ENCODE measurements at regions not wholly inside any gene's neighbourhood (a gene's known extent, or its start where the extent isn't known, plus 50 kb on each side); places are given as distances from the start of the nearest gene placed in this dataset.

DNA sequence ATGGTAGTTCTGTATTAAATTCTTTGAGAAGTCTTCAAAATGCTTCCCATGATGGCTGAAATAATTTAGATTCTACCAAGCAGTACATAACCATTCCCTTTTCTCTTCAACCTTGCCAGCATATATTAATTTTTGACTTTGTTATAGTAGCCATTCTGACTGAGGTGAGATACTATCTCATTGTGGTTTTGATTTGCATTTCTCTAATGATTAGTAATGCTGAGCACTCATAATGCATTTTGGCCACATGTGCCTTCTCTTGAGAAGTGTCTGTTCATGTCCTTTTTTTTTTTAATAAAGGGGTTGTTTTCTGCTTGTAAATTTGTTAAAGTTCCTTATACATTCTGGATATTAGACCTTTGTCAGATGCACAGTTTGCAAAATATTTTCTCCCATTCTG lies 173.9 kb downstream of the CALCRL start:
- H4K8ac ChIP-seq (ENCODE audit: low read length) = no peak overlapping the region
- no peaks in the 10 kb centered on the region for H3K9me3 ChIP-seq (ENCODE audit: control insufficient read depth, low read length)
- H3K14ac ChIP-seq (ENCODE audit: low read length in 2 of 2) = no peak overlapping the region
- no peak overlapping the region for H3K27ac ChIP-seq (ENCODE audit: low read length, poor library complexity, severe bottlenecking)
- no peak overlapping the region for H2BK15ac ChIP-seq (ENCODE audit: low read depth, poor library complexity, severe bottlenecking)
- no peak overlapping the region for H2BK120ac ChIP-seq (ENCODE audit: low read depth, low read length)
- H3K23ac ChIP-seq (ENCODE audit: low read length in 2 of 2) = no peak overlapping the region
- no peak overlapping the region for H3K4me3 ChIP-seq (ENCODE audit: insufficient read depth in 1 of 2, low read depth in 1 of 2, low read length in 2 of 2)
- H3K4me1 ChIP-seq (ENCODE audit: control insufficient read depth, insufficient read depth, low read depth, low read length) = no peaks in the 10 kb centered on the region
- no peak overlapping the region for H2BK5ac ChIP-seq (ENCODE audit: low read depth, low read length, poor library complexity, severe bottlenecking)
- no peak overlapping the region for H4K91ac ChIP-seq (ENCODE audit: low read length)
- no peaks in the 10 kb centered on the region for H3K27me3 ChIP-seq (ENCODE audit: control insufficient read depth in 1 of 2, insufficient read depth in 1 of 2, low read length in 2 of 2)
- no peak overlapping the region for H2BK12ac ChIP-seq (ENCODE audit: low read length in 2 of 2)
- H3K4me2 ChIP-seq (ENCODE audit: low read length, poor library complexity, severe bottlenecking) = no peak overlapping the region
- H2AK5ac ChIP-seq (ENCODE audit: low read length, severe bottlenecking) = no peak overlapping the region
- H3K36me3 ChIP-seq (ENCODE audit: control insufficient read depth in 1 of 2, insufficient read depth in 2 of 2, low read depth in 1 of 2, low read length in 2 of 2) = no peaks in the 10 kb centered on the region
- H3K79me1 ChIP-seq (replicated peaks; ENCODE audit: low read length, poor library complexity, severe bottlenecking) = no peaks in the 10 kb centered on the region
- no peak overlapping the region for H3K18ac ChIP-seq (ENCODE audit: low read depth in 1 of 2, low read length in 2 of 2)
- DNase-seq = no peak
- no peak overlapping the region for H2AFZ ChIP-seq (ENCODE audit: low read depth, low read length)
- H3K4ac ChIP-seq (ENCODE audit: low read depth in 1 of 2, low read length in 2 of 2) = no peak overlapping the region
- no peak overlapping the region for H3K9ac ChIP-seq (ENCODE audit: low read length)

DNA sequence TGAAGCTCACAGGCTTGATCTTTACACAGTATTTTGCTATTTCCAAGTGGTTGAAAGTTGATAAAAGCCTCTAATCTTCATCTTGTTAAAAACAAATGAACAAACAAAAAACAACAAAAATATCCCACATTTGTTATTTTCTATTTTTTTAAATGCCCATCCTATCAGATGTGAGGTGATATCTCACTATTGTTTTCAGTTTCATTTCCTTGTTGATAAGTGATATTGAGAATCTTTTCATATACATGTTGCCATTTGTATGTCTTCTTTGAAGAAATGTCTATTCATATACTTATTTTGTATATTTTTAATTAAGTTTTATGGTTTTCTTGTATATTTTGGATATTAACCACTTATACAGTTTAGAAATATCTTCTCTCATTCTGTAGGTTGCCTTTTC lies 175.8 kb downstream of the CALCRL start:
- no peaks in the 10 kb centered on the region for H3K9me3 ChIP-seq (ENCODE audit: control insufficient read depth, low read length)
- no peak overlapping the region for H3K4me2 ChIP-seq (ENCODE audit: low read length, poor library complexity, severe bottlenecking)
- H2BK5ac ChIP-seq (ENCODE audit: low read depth, low read length, poor library complexity, severe bottlenecking) = no peak overlapping the region
- H3K27ac ChIP-seq (ENCODE audit: low read length, poor library complexity, severe bottlenecking) = no peak overlapping the region
- H2AK5ac ChIP-seq (ENCODE audit: low read length, severe bottlenecking) = no peak overlapping the region
- H2BK15ac ChIP-seq (ENCODE audit: low read depth, poor library complexity, severe bottlenecking) = no peak overlapping the region
- H2BK12ac ChIP-seq (ENCODE audit: low read length in 2 of 2) = no peak overlapping the region
- H3K18ac ChIP-seq (ENCODE audit: low read depth in 1 of 2, low read length in 2 of 2) = no peak overlapping the region
- no peaks in the 10 kb centered on the region for H3K36me3 ChIP-seq (ENCODE audit: control insufficient read depth in 1 of 2, insufficient read depth in 2 of 2, low read depth in 1 of 2, low read length in 2 of 2)
- no peak overlapping the region for H2BK120ac ChIP-seq (ENCODE audit: low read depth, low read length)
- no peak overlapping the region for H4K8ac ChIP-seq (ENCODE audit: low read length)
- H3K4me3 ChIP-seq (ENCODE audit: insufficient read depth in 1 of 2, low read depth in 1 of 2, low read length in 2 of 2) = no peak overlapping the region
- H3K23ac ChIP-seq (ENCODE audit: low read length in 2 of 2) = no peak overlapping the region
- no peaks in the 10 kb centered on the region for H3K4me1 ChIP-seq (ENCODE audit: control insufficient read depth, insufficient read depth, low read depth, low read length)
- no peak overlapping the region for H2AFZ ChIP-seq (ENCODE audit: low read depth, low read length)
- H3K4ac ChIP-seq (ENCODE audit: low read depth in 1 of 2, low read length in 2 of 2) = no peak overlapping the region
- no peak overlapping the region for H3K9ac ChIP-seq (ENCODE audit: low read length)
- no peaks in the 10 kb centered on the region for H3K79me1 ChIP-seq (replicated peaks; ENCODE audit: low read length, poor library complexity, severe bottlenecking)
- no peak overlapping the region for H4K91ac ChIP-seq (ENCODE audit: low read length)
- no peaks in the 10 kb centered on the region for H3K27me3 ChIP-seq (ENCODE audit: control insufficient read depth in 1 of 2, insufficient read depth in 1 of 2, low read length in 2 of 2)
- H3K14ac ChIP-seq (ENCODE audit: low read length in 2 of 2) = no peak overlapping the region
- no peak for DNase-seq

DNA sequence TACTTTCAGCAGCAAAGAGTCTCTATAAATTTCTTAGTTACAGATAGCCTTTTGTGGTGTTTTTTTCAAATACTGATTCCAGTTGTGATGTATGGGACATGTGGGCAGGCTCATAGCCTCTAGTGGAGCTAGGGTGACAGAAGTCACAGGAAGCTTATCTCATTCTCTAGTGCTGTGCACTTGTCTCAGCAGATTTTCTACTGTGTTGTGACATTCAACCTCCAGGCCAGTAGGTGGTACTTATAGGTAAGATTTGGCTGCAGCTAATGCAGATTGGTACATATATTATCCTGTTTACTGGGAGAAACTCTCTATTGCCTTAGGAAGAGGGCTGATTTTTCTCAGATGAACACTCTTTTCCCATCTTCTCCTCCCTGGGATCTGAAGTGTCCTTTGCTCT lies 176.2 kb downstream of the CALCRL start:
- DNase-seq = no peak
- no peak overlapping the region for H3K27ac ChIP-seq (ENCODE audit: low read length, poor library complexity, severe bottlenecking)
- H3K23ac ChIP-seq (ENCODE audit: low read length in 2 of 2) = no peak overlapping the region
- no peak overlapping the region for H2BK15ac ChIP-seq (ENCODE audit: low read depth, poor library complexity, severe bottlenecking)
- no peaks in the 10 kb centered on the region for H3K27me3 ChIP-seq (ENCODE audit: control insufficient read depth in 1 of 2, insufficient read depth in 1 of 2, low read length in 2 of 2)
- H2BK120ac ChIP-seq (ENCODE audit: low read depth, low read length) = no peak overlapping the region
- no peaks in the 10 kb centered on the region for H3K36me3 ChIP-seq (ENCODE audit: control insufficient read depth in 1 of 2, insufficient read depth in 2 of 2, low read depth in 1 of 2, low read length in 2 of 2)
- no peak overlapping the region for H4K8ac ChIP-seq (ENCODE audit: low read length)
- H2AFZ ChIP-seq (ENCODE audit: low read depth, low read length) = no peak overlapping the region
- H3K14ac ChIP-seq (ENCODE audit: low read length in 2 of 2) = no peak overlapping the region
- no peaks in the 10 kb centered on the region for H3K4me1 ChIP-seq (ENCODE audit: control insufficient read depth, insufficient read depth, low read depth, low read length)
- H2BK5ac ChIP-seq (ENCODE audit: low read depth, low read length, poor library complexity, severe bottlenecking) = no peak overlapping the region
- H3K4me2 ChIP-seq (ENCODE audit: low read length, poor library complexity, severe bottlenecking) = no peak overlapping the region
- no peak overlapping the region for H2AK5ac ChIP-seq (ENCODE audit: low read length, severe bottlenecking)
- H3K4me3 ChIP-seq (ENCODE audit: insufficient read depth in 1 of 2, low read depth in 1 of 2, low read length in 2 of 2) = no peak overlapping the region
- no peak overlapping the region for H4K91ac ChIP-seq (ENCODE audit: low read length)
- H3K18ac ChIP-seq (ENCODE audit: low read depth in 1 of 2, low read length in 2 of 2) = no peak overlapping the region
- H3K9ac ChIP-seq (ENCODE audit: low read length) = no peak overlapping the region
- H2BK12ac ChIP-seq (ENCODE audit: low read length in 2 of 2) = no peak overlapping the region
- H3K4ac ChIP-seq (ENCODE audit: low read depth in 1 of 2, low read length in 2 of 2) = no peak overlapping the region
- no peaks in the 10 kb centered on the region for H3K9me3 ChIP-seq (ENCODE audit: control insufficient read depth, low read length)
- no peaks in the 10 kb centered on the region for H3K79me1 ChIP-seq (replicated peaks; ENCODE audit: low read length, poor library complexity, severe bottlenecking)

DNA sequence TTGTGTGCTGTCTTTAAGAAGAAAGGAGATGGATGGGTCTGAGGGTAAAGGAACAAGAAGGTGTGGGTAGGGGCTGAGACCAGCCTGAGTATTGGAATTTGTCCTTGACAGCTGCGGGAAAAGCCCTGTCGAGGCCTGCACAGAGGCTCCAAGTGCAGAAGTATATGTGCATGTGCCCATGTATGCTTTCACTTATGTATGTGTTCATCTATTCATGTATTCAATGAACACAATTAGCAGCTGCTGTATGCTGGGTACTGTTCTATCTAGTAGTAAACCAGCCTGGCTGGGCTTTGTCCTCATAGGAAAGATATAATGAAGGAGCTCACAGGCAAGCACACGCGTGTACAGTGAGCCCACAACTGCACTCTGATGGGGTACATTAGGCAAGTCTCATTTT lies 181.4 kb downstream of the CALCRL start:
- Histone ChIP-seq H2BK12ac (ENCODE audit: low read length in 2 of 2) (no peak overlapping the region), H3K4me2 (ENCODE audit: low read length, poor library complexity, severe bottlenecking) (no peak overlapping the region), H3K4me3 (ENCODE audit: insufficient read depth in 1 of 2, low read depth in 1 of 2, low read length in 2 of 2) (no peak overlapping the region), H3K14ac (ENCODE audit: low read length in 2 of 2) (no peak overlapping the region), H3K9ac (ENCODE audit: low read length) (no peak overlapping the region), H3K27ac (ENCODE audit: low read length, poor library complexity, severe bottlenecking) (no peak overlapping the region), H3K36me3 (ENCODE audit: control insufficient read depth in 1 of 2, insufficient read depth in 2 of 2, low read depth in 1 of 2, low read length in 2 of 2) (no peaks in the 10 kb centered on the region), H3K79me1 (replicated peaks; ENCODE audit: low read length, poor library complexity, severe bottlenecking) (no peaks in the 10 kb centered on the region), H3K18ac (ENCODE audit: low read depth in 1 of 2, low read length in 2 of 2) (no peak overlapping the region), H3K4ac (ENCODE audit: low read depth in 1 of 2, low read length in 2 of 2) (no peak overlapping the region), H2AK5ac (ENCODE audit: low read length, severe bottlenecking) (no peak overlapping the region), H2BK120ac (ENCODE audit: low read depth, low read length) (no peak overlapping the region), H3K27me3 (ENCODE audit: control insufficient read depth in 1 of 2, insufficient read depth in 1 of 2, low read length in 2 of 2) (no peaks in the 10 kb centered on the region), H3K9me3 (ENCODE audit: control insufficient read depth, low read length) (no peaks in the 10 kb centered on the region), H3K4me1 (ENCODE audit: control insufficient read depth, insufficient read depth, low read depth, low read length) (no peaks in the 10 kb centered on the region), H2BK5ac (ENCODE audit: low read depth, low read length, poor library complexity, severe bottlenecking) (no peak overlapping the region), H4K91ac (ENCODE audit: low read length) (no peak overlapping the region), H2AFZ (ENCODE audit: low read depth, low read length) (no peak overlapping the region), H3K23ac (ENCODE audit: low read length in 2 of 2) (no peak overlapping the region), H4K8ac (ENCODE audit: low read length) (no peak overlapping the region), H2BK15ac (ENCODE audit: low read depth, poor library complexity, severe bottlenecking) (no peak overlapping the region)
- 100% methylated on average over 3 of the region's 4 CpGs for WGBS
- no peak for DNase-seq
